Pancreas (tissue), 10 donors: ENCODE measurements at regions not wholly inside any gene's neighbourhood (a gene's known extent, or its start where the extent isn't known, plus 50 kb on each side); places are given as distances from the start of the nearest gene placed in this dataset.
A peak's percentile ranks its signal among the peaks of the same experiment; 100 is the strongest.

ENCODE experiments used
- ATAC-seq, 4 donors: fragments of 200-7000 bp; cut with Tn5 transposase; one replicate each; pipeline versions ENCODE4 v1.8.0 to v1.9.1; 2020; ENCODE audit warnings: mild to moderate bottlenecking in 4 of 4, moderate library complexity in 4 of 4
- DNase-seq, 6 donors: peaks; one replicate each; pipeline ENCODE4 v3.0.0-alpha.2; 2020
- FAIRE-seq: peaks from 2 replicates; lab custom pipeline; 2012; peaks lifted over from hg19 to GRCh38; lab: Jason Lieb, UNC
- H3K27ac ChIP-seq, 4 donors: fragments of 200-600 bp; sonication (generic); 1 replicate in 3 of 4; 2 replicates in 1 of 4; pipeline versions ENCODE4 v1.5.0 to v1.8.0; 2020
- H3K27me3 ChIP-seq, 4 donors: fragments of 200-600 bp; one replicate each; pipeline ENCODE4 v1.8.0; 2021
- H3K36me3 ChIP-seq, 3 donors: fragments of 200-600 bp; sonication (generic) in 1 of 3; one replicate each; pipeline versions ENCODE4 v1.5.0 to v1.8.0; 2020 to 2021
- H3K4me1 ChIP-seq, 3 donors: fragments of 200-600 bp; one replicate each; pipeline ENCODE4 v1.8.0; 2021
- H3K4me3 ChIP-seq, 4 donors: fragments of 200-600 bp; sonication (generic) in 2 of 4; one replicate each; pipeline versions ENCODE4 v1.5.0 to v1.8.0; 2020 to 2021
- H3K9me3 ChIP-seq, 4 donors: fragments of 200-600 bp; one replicate each; pipeline ENCODE4 v1.8.0; 2021
- WGBS, 2 donors: extraction: QIAGEN DNeasy Blood & Tissue Kit; methylation state at CpG; one replicate each; pipeline ENCODE4 v1.1.7; 2013; 5-methylcytosine and 5-hydroxymethylcytosine counted together
- intact Hi-C, 3 donors: fragments of 100-400 bp; cut with DNase I; formaldehyde crosslinking; loops; one replicate each; pipeline versions ENCODE4 v1.11.1 to v1.14.2; 2022
- TF ChIP-seq, protein P1 (sequence below), 4 donors: fragments of 200-600 bp; sonication (generic) in 3 of 4; IDR thresholded peaks; one replicate each; pipeline versions ENCODE4 v1.5.0 to v1.8.0; 2021; ENCODE audit warnings: antibody characterized with exemption in 4 of 4
- donor health status: healthy with polysubstance abuse.
- donor health status: DM: no; HTN: no; CAD: no; lungs with moderate emphysema.
- donor health status: DM: no; HTN: no; CAD: no.
- donor health status: control.
- donor health status: control.
- donor health status: Bipolar disorder and iron deficiency.
- donor health status: DM: yes; HTN: yes; CAD: no.
- donor health status: DM: no; HTN: no; CAD: no.
- donor health status: DM: no; HTN: no; CAD: no.
- donor health status: DM: yes; HTN: yes; CAD: no.

DNA sequence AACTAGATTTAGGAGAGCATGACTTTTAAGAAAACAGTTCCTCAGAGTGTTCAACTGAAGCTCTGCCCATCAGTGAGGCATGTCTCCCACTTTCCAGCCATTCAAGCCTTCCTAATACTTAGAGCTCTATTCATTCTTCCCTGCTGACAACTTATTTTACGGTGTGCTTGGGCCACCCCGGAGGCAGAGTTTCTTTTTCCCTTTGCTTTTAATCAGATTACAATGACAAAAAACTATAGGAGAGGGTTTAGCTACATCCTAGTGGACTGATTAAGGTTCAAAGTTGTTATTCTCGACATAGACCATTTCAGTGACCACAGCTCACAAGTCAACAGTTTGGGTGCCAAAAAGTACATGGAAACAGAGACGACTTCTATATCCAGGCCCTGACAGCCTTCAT is 167.8 kb upstream of the TRIB2 start:
- Histone ChIP-seq H3K36me3 (no peaks in the 10 kb centered on the region), H3K27me3 (no peaks in the 10 kb centered on the region), H3K4me1 (no peaks in the 10 kb centered on the region), H3K27ac (no peak overlapping the region), H3K9me3 (no peaks in the 10 kb centered on the region), H3K4me3 (no peak overlapping the region)
- ATAC-seq (no peak), FAIRE-seq (no peak), DNase-seq (no peak)
- intact Hi-C loops, result no loop called here
- 78 to 81% methylated on average over 4 of the region's 4 CpGs for WGBS, 2 donors
- TF ChIP-seq, protein P1, sequence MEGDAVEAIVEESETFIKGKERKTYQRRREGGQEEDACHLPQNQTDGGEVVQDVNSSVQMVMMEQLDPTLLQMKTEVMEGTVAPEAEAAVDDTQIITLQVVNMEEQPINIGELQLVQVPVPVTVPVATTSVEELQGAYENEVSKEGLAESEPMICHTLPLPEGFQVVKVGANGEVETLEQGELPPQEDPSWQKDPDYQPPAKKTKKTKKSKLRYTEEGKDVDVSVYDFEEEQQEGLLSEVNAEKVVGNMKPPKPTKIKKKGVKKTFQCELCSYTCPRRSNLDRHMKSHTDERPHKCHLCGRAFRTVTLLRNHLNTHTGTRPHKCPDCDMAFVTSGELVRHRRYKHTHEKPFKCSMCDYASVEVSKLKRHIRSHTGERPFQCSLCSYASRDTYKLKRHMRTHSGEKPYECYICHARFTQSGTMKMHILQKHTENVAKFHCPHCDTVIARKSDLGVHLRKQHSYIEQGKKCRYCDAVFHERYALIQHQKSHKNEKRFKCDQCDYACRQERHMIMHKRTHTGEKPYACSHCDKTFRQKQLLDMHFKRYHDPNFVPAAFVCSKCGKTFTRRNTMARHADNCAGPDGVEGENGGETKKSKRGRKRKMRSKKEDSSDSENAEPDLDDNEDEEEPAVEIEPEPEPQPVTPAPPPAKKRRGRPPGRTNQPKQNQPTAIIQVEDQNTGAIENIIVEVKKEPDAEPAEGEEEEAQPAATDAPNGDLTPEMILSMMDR (IDR thresholded peaks at IDR 0.05), result no peak

- H3K9me3 ChIP-seq, result no peaks in the 10 kb centered on the region
- H3K27me3 ChIP-seq, result no peaks in the 10 kb centered on the region
- WGBS, 2 donors, result 61 to 66% methylated on average over 2 of the region's 2 CpGs
- H3K4me1 ChIP-seq, result no peaks in the 10 kb centered on the region
- TF ChIP-seq, protein P1 (IDR thresholded peaks at IDR 0.05), result no peak
- no peak overlapping the region for H3K4me3 ChIP-seq
- no peak for FAIRE-seq
- no peak for ATAC-seq
- H3K27ac ChIP-seq, result no peak overlapping the region
- DNase-seq, result no peak
- no peaks in the 10 kb centered on the region for H3K36me3 ChIP-seq
- intact Hi-C loops, result no loop called here
These were observed 167.1 kb upstream of the TRIB2 start for GRCh38 chr2:12549641-12550040.

GRCh38 chr2:12552092-12552491 is 164.6 kb upstream of the TRIB2 start:
- intact Hi-C loops, result no loop called here
- no peak for ATAC-seq

DNA sequence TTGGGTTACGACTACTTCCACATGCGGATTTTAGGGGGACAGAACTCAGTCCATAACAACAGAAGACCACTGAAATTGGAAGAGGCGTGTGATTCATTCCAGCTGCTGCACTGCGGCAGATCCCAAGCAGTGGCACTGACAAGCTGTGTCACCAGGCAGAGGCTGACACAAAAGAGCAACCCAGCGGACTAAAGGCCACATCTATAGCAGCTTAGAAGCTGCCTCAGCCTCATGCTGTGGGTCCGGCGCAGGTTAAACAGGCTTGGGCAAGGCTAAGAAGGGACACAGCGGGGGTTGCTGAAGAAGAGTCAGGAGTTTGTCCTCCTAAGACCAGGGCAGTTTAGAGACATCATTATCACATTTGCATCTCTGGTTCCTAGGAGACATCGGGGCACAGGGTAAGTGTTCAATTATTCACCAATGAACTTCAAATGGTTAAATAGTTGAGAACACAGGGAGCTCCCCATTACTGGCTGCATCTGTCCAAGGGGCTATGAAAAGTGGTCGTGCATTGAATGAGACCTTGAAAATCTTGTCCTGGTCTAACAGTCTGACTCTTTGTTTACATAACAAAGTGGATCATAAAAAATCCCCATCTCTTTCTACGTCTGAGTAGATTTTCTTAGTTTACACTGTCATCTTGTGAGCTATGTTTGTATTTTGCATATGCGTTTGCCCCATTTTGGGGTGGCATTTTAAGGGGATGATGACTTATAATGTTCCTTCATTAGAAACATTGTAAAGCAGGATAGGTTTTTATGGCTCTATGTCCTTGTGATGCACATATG is 162.3 kb upstream of the TRIB2 start:
- Histone ChIP-seq H3K9me3 (no peaks in the 10 kb centered on the region), H3K36me3 (no peaks in the 10 kb centered on the region), H3K4me3 (no peak overlapping the region), H3K27me3 (no peaks in the 10 kb centered on the region), H3K27ac (no peak overlapping the region), H3K4me1 (no peaks in the 10 kb centered on the region)
- WGBS, 2 donors, result 73 to 78% methylated on average over 12 of the region's 12 CpGs
- FAIRE-seq, result no peak
- TF ChIP-seq, protein P1 (IDR thresholded peaks at IDR 0.05), result no peak
- no peak for ATAC-seq
- intact Hi-C loops, result no loop called here
- no peak for DNase-seq

More at GRCh38 chr2:12552092-12552491, 164.6 kb upstream of the TRIB2 start:
- H3K27ac ChIP-seq, result no peak overlapping the region
- H3K27me3 ChIP-seq, result no peaks in the 10 kb centered on the region
- no peak for DNase-seq
- FAIRE-seq, result no peak
- H3K36me3 ChIP-seq, result no peaks in the 10 kb centered on the region
- H3K9me3 ChIP-seq, result no peaks in the 10 kb centered on the region
- no peak overlapping the region for H3K4me3 ChIP-seq
- WGBS, 2 donors, result 88 to 94% methylated on average over 7 of the region's 7 CpGs
- no peaks in the 10 kb centered on the region for H3K4me1 ChIP-seq
- TF ChIP-seq, protein P1 (IDR thresholded peaks at IDR 0.05), result no peak

- Histone ChIP-seq H3K4me1 (no peaks in the 10 kb centered on the region), H3K4me3 (no peak overlapping the region), H3K27ac (no peak overlapping the region), H3K9me3 (no peaks in the 10 kb centered on the region), H3K36me3 (no peaks in the 10 kb centered on the region), H3K27me3 (no peaks in the 10 kb centered on the region)
- ATAC-seq, result peak in 3 of 4 donors; percentile 32 to 81 (median 80)
- TF ChIP-seq, protein P1 (IDR thresholded peaks at IDR 0.05), result no peak
- WGBS, 2 donors, result 64 to 81% methylated on average over 2 of the region's 2 CpGs
- intact Hi-C loops, result no loop called here
- DNase-seq, result no peak
- no peak for FAIRE-seq
These were observed 161.6 kb upstream of the TRIB2 start for GRCh38 chr2:12555012-12555645.
